ENCODE measurements at regions not wholly inside any gene's neighbourhood (a gene's known extent, or its start where the extent isn't known, plus 50 kb on each side); places are given as distances from the start of the nearest gene placed in this dataset.

DNA sequence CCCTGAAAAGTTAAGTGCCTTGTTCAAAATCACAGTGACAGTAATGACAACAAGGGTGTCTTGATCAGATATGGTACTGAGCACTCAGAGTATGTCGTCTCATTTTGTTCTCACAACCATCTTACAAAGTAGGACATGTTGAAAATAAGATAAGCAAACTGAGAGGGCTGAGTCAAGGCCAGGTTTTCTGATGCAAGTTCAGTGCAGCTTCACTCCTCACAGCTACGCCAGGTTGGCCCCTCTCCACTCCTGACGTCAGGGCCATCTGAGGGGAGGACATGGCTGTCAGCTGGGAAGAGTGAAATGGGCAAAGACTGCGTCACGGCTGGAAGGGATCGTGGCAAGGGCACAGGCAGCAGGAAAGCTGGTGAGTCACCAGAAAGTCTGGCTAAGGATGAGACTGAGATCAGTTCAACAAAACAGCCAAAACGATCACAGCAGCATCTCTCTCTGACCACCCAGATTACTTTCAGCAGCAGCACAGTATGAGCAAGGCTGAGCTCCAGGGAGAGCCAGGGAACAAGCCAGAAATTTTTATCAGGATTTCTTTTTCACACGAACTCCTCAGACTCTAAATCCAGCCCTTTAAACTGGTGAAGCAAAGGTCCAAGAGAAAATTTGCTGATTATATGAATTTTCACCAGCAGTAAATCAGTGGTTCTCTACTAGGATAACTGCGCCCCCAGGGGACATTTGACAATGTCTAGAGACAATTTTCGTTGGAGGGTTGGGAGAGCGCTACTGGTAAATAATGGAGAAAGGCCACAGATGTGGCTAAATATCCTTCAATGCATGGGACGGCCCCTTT, 297.9 kb upstream of the AMIGO2 start:
- no peak for ATAC-seq (ENCODE audit: poor library complexity)
- peaks cover 50% of the 10 kb centered on the region for H3K4me1 Mint-ChIP-seq (ENCODE audit: low read depth)
- H3K27ac Mint-ChIP-seq: peak overlapping the region; percentile 24

GRCh38 chr12:47376927-47377326, 297.2 kb upstream of the AMIGO2 start:
- CTCF ChIA-PET: no interaction called here
- Mint-ChIP-seq H3K4me3 (no peak overlapping the region), H3K4me1 (ENCODE audit: low read depth) (peaks cover 46% of the 10 kb centered on the region), H3K27me3 (no peaks in the 10 kb centered on the region), H3K27ac (no peak overlapping the region), H3K9me3 (peaks cover 8% of the 10 kb centered on the region), H3K36me3 (ENCODE audit: low read depth) (peaks cover 4% of the 10 kb centered on the region)
- Histone ChIP-seq H3K4me1 (ENCODE audit: insufficient read depth, low read length) (no peaks in the 10 kb centered on the region), H3K9me3 (ENCODE audit: control insufficient read depth in 1 of 2, insufficient read depth in 1 of 2, low read length in 2 of 2) (peaks cover 0 to 5% of the 10 kb centered on the region in 2 experiments), H3K4me3 (ENCODE audit: low read length) (no peak overlapping the region), H3K36me3 (ENCODE audit: insufficient read depth, low read length) (no peaks in the 10 kb centered on the region), H3K27ac (ENCODE audit: low read depth in 1 of 2, low read length in 2 of 2) (no peak overlapping the region), H3K27me3 (ENCODE audit: control insufficient read depth in 1 of 2, insufficient read depth in 2 of 2, low read length in 2 of 2) (no peaks in the 10 kb centered on the region)
- ATAC-seq (ENCODE audit: poor library complexity) (no peak), DNase-seq (no peak)
- TF ChIP-seq, protein P1, sequence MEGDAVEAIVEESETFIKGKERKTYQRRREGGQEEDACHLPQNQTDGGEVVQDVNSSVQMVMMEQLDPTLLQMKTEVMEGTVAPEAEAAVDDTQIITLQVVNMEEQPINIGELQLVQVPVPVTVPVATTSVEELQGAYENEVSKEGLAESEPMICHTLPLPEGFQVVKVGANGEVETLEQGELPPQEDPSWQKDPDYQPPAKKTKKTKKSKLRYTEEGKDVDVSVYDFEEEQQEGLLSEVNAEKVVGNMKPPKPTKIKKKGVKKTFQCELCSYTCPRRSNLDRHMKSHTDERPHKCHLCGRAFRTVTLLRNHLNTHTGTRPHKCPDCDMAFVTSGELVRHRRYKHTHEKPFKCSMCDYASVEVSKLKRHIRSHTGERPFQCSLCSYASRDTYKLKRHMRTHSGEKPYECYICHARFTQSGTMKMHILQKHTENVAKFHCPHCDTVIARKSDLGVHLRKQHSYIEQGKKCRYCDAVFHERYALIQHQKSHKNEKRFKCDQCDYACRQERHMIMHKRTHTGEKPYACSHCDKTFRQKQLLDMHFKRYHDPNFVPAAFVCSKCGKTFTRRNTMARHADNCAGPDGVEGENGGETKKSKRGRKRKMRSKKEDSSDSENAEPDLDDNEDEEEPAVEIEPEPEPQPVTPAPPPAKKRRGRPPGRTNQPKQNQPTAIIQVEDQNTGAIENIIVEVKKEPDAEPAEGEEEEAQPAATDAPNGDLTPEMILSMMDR (IDR thresholded peaks at IDR 0.05): no peak
- intact Hi-C loops (cut with DNase I, micrococcal nuclease): no loop called here
- POLR2A ChIA-PET: interaction anchor here (4.6 kb wide), 1 partner anchor 9 kb away, joined by 15 read pairs; no protein-coding TSS in a partner anchor

More for the DNA sequence above, 297.9 kb upstream of the AMIGO2 start:
- POLR2A ChIA-PET: interaction anchor here (4.6 kb wide), 1 partner anchor 10 kb away, joined by 15 read pairs; no protein-coding TSS in a partner anchor
- Histone ChIP-seq H3K4me1 (ENCODE audit: insufficient read depth, low read length) (no peaks in the 10 kb centered on the region), H3K27ac (ENCODE audit: low read depth in 1 of 2, low read length in 2 of 2) (no peak overlapping the region), H3K27me3 (ENCODE audit: control insufficient read depth in 1 of 2, insufficient read depth in 2 of 2, low read length in 2 of 2) (no peaks in the 10 kb centered on the region), H3K36me3 (ENCODE audit: insufficient read depth, low read length) (no peaks in the 10 kb centered on the region), H3K4me3 (ENCODE audit: low read length) (no peak overlapping the region), H3K9me3 (ENCODE audit: control insufficient read depth in 1 of 2, insufficient read depth in 1 of 2, low read length in 2 of 2) (peaks cover 0 to 5% of the 10 kb centered on the region in 2 experiments)
- H3K36me3 Mint-ChIP-seq (ENCODE audit: low read depth): peaks cover 9% of the 10 kb centered on the region
- H3K4me3 Mint-ChIP-seq: no peak overlapping the region
- peaks cover 8% of the 10 kb centered on the region for H3K9me3 Mint-ChIP-seq
- no peaks in the 10 kb centered on the region for H3K27me3 Mint-ChIP-seq
- intact Hi-C loops (cut with DNase I, micrococcal nuclease): no loop called here
- TF ChIP-seq, protein P1 (IDR thresholded peaks at IDR 0.05): no peak
- CTCF ChIA-PET: no interaction called here
- DNase-seq: no peak

- Histone ChIP-seq H3K27me3 (ENCODE audit: control insufficient read depth in 1 of 2, insufficient read depth in 2 of 2, low read length in 2 of 2) (no peaks in the 10 kb centered on the region), H3K4me3 (ENCODE audit: low read length) (no peak overlapping the region), H3K27ac (ENCODE audit: low read depth in 1 of 2, low read length in 2 of 2) (no peak overlapping the region), H3K4me1 (ENCODE audit: insufficient read depth, low read length) (peaks cover 6% of the 10 kb centered on the region), H3K9me3 (ENCODE audit: control insufficient read depth in 1 of 2, insufficient read depth in 1 of 2, low read length in 2 of 2) (peaks cover 0 to 7% of the 10 kb centered on the region in 2 experiments), H3K36me3 (ENCODE audit: insufficient read depth, low read length) (no peaks in the 10 kb centered on the region)
- ChIA-PET CTCF (no interaction called here), POLR2A (no interaction called here)
- H3K4me1 Mint-ChIP-seq (ENCODE audit: low read depth): peaks cover 25% of the 10 kb centered on the region
- H3K9me3 Mint-ChIP-seq: peaks cover 4% of the 10 kb centered on the region
- no peak for ATAC-seq (ENCODE audit: poor library complexity)
- no peak for DNase-seq
- H3K36me3 Mint-ChIP-seq (ENCODE audit: low read depth): peaks cover 4% of the 10 kb centered on the region
- intact Hi-C loops (cut with DNase I, micrococcal nuclease): no loop called here
- no peaks in the 10 kb centered on the region for H3K27me3 Mint-ChIP-seq
- TF ChIP-seq, protein P1 (IDR thresholded peaks at IDR 0.05): peak; percentile 25
- H3K4me3 Mint-ChIP-seq: no peak overlapping the region
- no peak overlapping the region for H3K27ac Mint-ChIP-seq
These were observed 293.9 kb upstream of the AMIGO2 start for GRCh38 chr12:47373554-47374150.
